ENCODE measurements at regions not wholly inside any gene's neighbourhood (a gene's known extent, or its start where the extent isn't known, plus 50 kb on each side); places are given as distances from the start of the nearest gene placed in this dataset.

- Mint-ChIP-seq H3K27ac (no peak overlapping the region), H3K9me3 (no peaks in the 10 kb centered on the region), H3K36me3 (no peaks in the 10 kb centered on the region), H3K4me1 (ENCODE audit: unreplicated experiment) (peaks cover 9% of the 10 kb centered on the region), H3K27me3 (peaks cover 7% of the 10 kb centered on the region), H3K4me3 (no peak overlapping the region)
- DNase-seq (ENCODE audit: extremely low spot score, unreplicated experiment) = peak; percentile 62
- TF ChIP-seq CTCF (conservative IDR thresholded peaks at IDR 0.05) = no peak
These were observed 130.7 kb upstream of the GPC1 start for GRCh38 chr2:240304746-240305161.

- no peak for DNase-seq (ENCODE audit: extremely low spot score, unreplicated experiment)
- Mint-ChIP-seq H3K27ac (no peak overlapping the region), H3K36me3 (no peaks in the 10 kb centered on the region), H3K4me3 (no peak overlapping the region), H3K9me3 (no peaks in the 10 kb centered on the region), H3K4me1 (ENCODE audit: unreplicated experiment) (peaks cover 9% of the 10 kb centered on the region), H3K27me3 (peaks cover 7% of the 10 kb centered on the region)
- no peak for TF ChIP-seq CTCF (conservative IDR thresholded peaks at IDR 0.05)
These were observed 130.0 kb upstream of the GPC1 start for GRCh38 chr2:240305369-240305962.

- H3K27ac Mint-ChIP-seq = no peak overlapping the region
- H3K9me3 Mint-ChIP-seq = no peaks in the 10 kb centered on the region
- no peak overlapping the region for H3K4me3 Mint-ChIP-seq
- no peaks in the 10 kb centered on the region for H3K36me3 Mint-ChIP-seq
- peaks cover 9% of the 10 kb centered on the region for H3K4me1 Mint-ChIP-seq (ENCODE audit: unreplicated experiment)
- TF ChIP-seq CTCF (conservative IDR thresholded peaks at IDR 0.05) = no peak
- peak; percentile 32 for DNase-seq (ENCODE audit: extremely low spot score, unreplicated experiment)
- H3K27me3 Mint-ChIP-seq = peaks cover 7% of the 10 kb centered on the region
These were observed 129.3 kb upstream of the GPC1 start for GRCh38 chr2:240306185-240306584.

- peak; percentile 54 for DNase-seq (ENCODE audit: extremely low spot score, unreplicated experiment)
- Mint-ChIP-seq H3K4me1 (ENCODE audit: unreplicated experiment) (peaks cover 9% of the 10 kb centered on the region), H3K27me3 (peaks cover 4% of the 10 kb centered on the region), H3K36me3 (no peaks in the 10 kb centered on the region), H3K27ac (no peak overlapping the region), H3K4me3 (no peak overlapping the region), H3K9me3 (no peaks in the 10 kb centered on the region)
- TF ChIP-seq CTCF (conservative IDR thresholded peaks at IDR 0.05) = no peak
These were observed 127.3 kb upstream of the GPC1 start for GRCh38 chr2:240308111-240308651.

- Mint-ChIP-seq H3K4me1 (ENCODE audit: unreplicated experiment) (no peaks in the 10 kb centered on the region), H3K27me3 (no peaks in the 10 kb centered on the region), H3K27ac (no peak overlapping the region), H3K9me3 (no peaks in the 10 kb centered on the region), H3K36me3 (no peaks in the 10 kb centered on the region), H3K4me3 (no peak overlapping the region)
- no peak for TF ChIP-seq CTCF (conservative IDR thresholded peaks at IDR 0.05)
- DNase-seq (ENCODE audit: extremely low spot score, unreplicated experiment) = peak; percentile 18
These were observed 126.2 kb upstream of the GPC1 start for GRCh38 chr2:240309214-240309613.

Data from type B pancreatic cell (in vitro differentiated cells).